HFF-Myc (cell line): ENCODE measurements at regions not wholly inside any gene's neighbourhood (a gene's known extent, or its start where the extent isn't known, plus 50 kb on each side); places are given as distances from the start of the nearest gene placed in this dataset.

Source experiments
- DNase-seq: peaks from one replicate; pipeline ENCODE4 v3.0.0-alpha.2; 2011; ENCODE audit warnings: low read depth; ENCODE audit errors: extremely low read depth
- H3K4me3 ChIP-seq: replicated peaks from 2 replicates; pipeline ENCODE4 v1.5.1; 2011; ENCODE audit warnings: low read depth, mild to moderate bottlenecking, control low read depth, low read length
- CTCF ChIP-seq: IDR thresholded peaks from 2 replicates; pipeline ENCODE4 v1.5.1; 2012; ENCODE audit warnings: mild to moderate bottlenecking, low read depth, low read length, control low read depth; ENCODE audit errors: missing control alignments

- no peak overlapping the region for H3K4me3 ChIP-seq
- no peak for TF ChIP-seq CTCF
- DNase-seq, result no peak
Measured at GRCh38 chr3:170717410-170718402, 131.8 kb upstream of the SLC7A14 start.

GRCh38 chr3:170716172-170716805, 130.4 kb upstream of the SLC7A14 start:
- no peak overlapping the region for H3K4me3 ChIP-seq
- no peak for TF ChIP-seq CTCF
- DNase-seq, result no peak

- no peak for TF ChIP-seq CTCF
- DNase-seq, result no peak
- H3K4me3 ChIP-seq, result no peak overlapping the region
Measured at GRCh38 chr3:170714562-170715535, 129.0 kb upstream of the SLC7A14 start.

- no peak for DNase-seq
- H3K4me3 ChIP-seq, result no peak overlapping the region
- no peak for TF ChIP-seq CTCF
Measured at GRCh38 chr3:170714122-170714521, 128.2 kb upstream of the SLC7A14 start.

- no peak overlapping the region for H3K4me3 ChIP-seq
- DNase-seq, result no peak
- no peak for TF ChIP-seq CTCF
Measured at GRCh38 chr3:170713653-170714052, 127.8 kb upstream of the SLC7A14 start.

GRCh38 chr3:170712798-170713197, 126.9 kb upstream of the SLC7A14 start:
- no peak for TF ChIP-seq CTCF
- no peak overlapping the region for H3K4me3 ChIP-seq
- DNase-seq, result no peak
